Right lobe of liver (tissue), 6 donors: ENCODE measurements at regions not wholly inside any gene's neighbourhood (a gene's known extent, or its start where the extent isn't known, plus 50 kb on each side); places are given as distances from the start of the nearest gene placed in this dataset.

Experiments
- ATAC-seq, 4 donors: fragments of 200-7000 bp; cut with Tn5 transposase; one replicate each; pipeline ENCODE4 v1.9.1; 2020; ENCODE audit warnings: mild to moderate bottlenecking in 4 of 4, moderate library complexity in 4 of 4
- DNase-seq, 3 donors: peaks; one replicate each; pipeline ENCODE4 v3.0.0-alpha.2; 2020
- H3K27ac ChIP-seq, 3 donors: fragments of 200-600 bp; one replicate each; pipeline ENCODE4 v1.8.0; 2022
- H3K27me3 ChIP-seq, 2 donors: fragments of 200-600 bp; one replicate each; pipeline ENCODE4 v1.8.0; 2022
- H3K36me3 ChIP-seq, 4 donors: fragments of 200-600 bp; sonication (generic) in 1 of 4; one replicate each; pipeline versions ENCODE4 v1.5.1 to v1.8.0; 2017 to 2022; ENCODE audit warnings: control low read depth in 1 of 4
- H3K4me1 ChIP-seq, 4 donors: fragments of 200-600 bp; sonication (generic) in 1 of 4; one replicate each; pipeline versions ENCODE4 v1.5.1 to v1.8.0; 2017 to 2022; ENCODE audit warnings: control low read depth in 1 of 4
- H3K4me3 ChIP-seq, 3 donors: fragments of 200-600 bp; one replicate each; pipeline ENCODE4 v1.8.0; 2022
- H3K9me3 ChIP-seq, 4 donors: fragments of 200-600 bp; sonication (generic) in 1 of 4; one replicate each; pipeline versions ENCODE4 v1.5.1 to v1.8.0; 2017 to 2022; ENCODE audit warnings: control low read depth in 1 of 4
- CTCF ChIP-seq, 4 donors: fragments of 200-600 bp in 3 of 4; fragments of 450-650 bp in 1 of 4; IDR thresholded peaks; one replicate each; pipeline versions ENCODE4 v1.5.1 to v1.8.0; 2016 to 2022; ENCODE audit warnings: antibody characterized with exemption in 4 of 4, mild to moderate bottlenecking in 2 of 4
- POLR2A ChIP-seq: fragments of 450-650 bp; IDR thresholded peaks from one replicate; pipeline ENCODE4 v1.6.1; 2017; ENCODE audit warnings: antibody characterized with exemption, mild to moderate bottlenecking
- WGBS: methylation state at CpG from one replicate; pipeline ENCODE4 v1.1.6; 2018; ENCODE audit warnings: low coverage, low lambda C conversion rate; ENCODE audit not compliant: insufficient coverage; ENCODE audit errors: missing lambda C conversion rate; 5-methylcytosine and 5-hydroxymethylcytosine counted together
- intact Hi-C, 2 donors: fragments of 100-400 bp; cut with DNase I; formaldehyde crosslinking; loops; one replicate each; pipeline versions ENCODE4 v1.11.2 to v1.14.1; 2022
- donor health status: DM: no; HTN: yes; CAD: no.
- donor health status: DM: no; HTN: no; CAD: no.
- donor health status: DM: no; HTN: no; CAD: no.
- donor health status: DM: no; HTN: yes; CAD: no.
- donor health status: DM: no; HTN: yes; CAD: no.

- H3K27me3 ChIP-seq = no peaks in the 10 kb centered on the region
- TF ChIP-seq POLR2A (no peak), CTCF (IDR thresholded peaks at IDR 0.05) (peak in 1 of 4 donors; percentile 9)
- no peak overlapping the region for H3K4me3 ChIP-seq
- no peaks in the 10 kb centered on the region for H3K36me3 ChIP-seq
- H3K9me3 ChIP-seq = no peaks in the 10 kb centered on the region
- no peak for DNase-seq
- peak in 1 of 4 donors; percentile 16 for ATAC-seq
- no peak overlapping the region for H3K27ac ChIP-seq
- 36% methylated on average over 4 of the region's 4 CpGs for WGBS
- H3K4me1 ChIP-seq = no peaks in the 10 kb centered on the region
- intact Hi-C loops = no loop called here
Observed at GRCh38 chr17:72479113-72479512, 358.3 kb downstream of the SOX9 start.

DNA sequence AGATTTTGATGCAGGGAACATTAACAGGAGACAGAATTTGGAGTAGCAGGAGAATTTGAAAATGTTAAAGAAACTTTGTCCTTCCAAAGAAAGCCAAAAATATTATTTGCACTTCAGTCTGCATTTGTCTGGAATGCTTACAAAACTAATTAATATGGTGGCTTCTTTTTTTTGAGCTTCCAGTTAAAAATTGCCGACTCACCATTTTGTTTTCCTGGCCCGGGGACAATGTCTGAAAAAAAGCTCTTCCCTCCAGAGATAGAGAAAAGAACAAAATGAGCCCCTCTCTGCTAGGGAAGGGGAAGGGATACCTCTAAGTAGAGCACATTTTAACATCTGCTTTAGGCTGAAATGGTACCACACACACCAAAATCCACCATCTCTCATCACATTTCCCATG lies 360.8 kb downstream of the SOX9 start:
- no peak overlapping the region for H3K4me3 ChIP-seq
- WGBS = 48% methylated on average over 2 of the region's 2 CpGs

GRCh38 chr17:72485596-72485995 lies 364.8 kb downstream of the SOX9 start:
- 52% methylated on average over 4 of the region's 4 CpGs for WGBS
- intact Hi-C loops = no loop called here
- TF ChIP-seq CTCF (IDR thresholded peaks at IDR 0.05) = no peak
- no peak for TF ChIP-seq POLR2A
- Histone ChIP-seq H3K27ac (no peak overlapping the region), H3K4me1 (no peaks in the 10 kb centered on the region), H3K36me3 (no peaks in the 10 kb centered on the region), H3K9me3 (no peaks in the 10 kb centered on the region), H3K4me3 (no peak overlapping the region), H3K27me3 (no peaks in the 10 kb centered on the region)
- no peak for ATAC-seq
- no peak for DNase-seq

More for the DNA sequence above, 360.8 kb downstream of the SOX9 start:
- ATAC-seq = no peak
- Histone ChIP-seq H3K4me1 (no peaks in the 10 kb centered on the region), H3K27me3 (no peaks in the 10 kb centered on the region), H3K9me3 (no peaks in the 10 kb centered on the region), H3K36me3 (no peaks in the 10 kb centered on the region), H3K27ac (no peak overlapping the region)
- TF ChIP-seq CTCF (IDR thresholded peaks at IDR 0.05) (no peak), POLR2A (no peak)
- intact Hi-C loops = no loop called here
- no peak for DNase-seq

DNA sequence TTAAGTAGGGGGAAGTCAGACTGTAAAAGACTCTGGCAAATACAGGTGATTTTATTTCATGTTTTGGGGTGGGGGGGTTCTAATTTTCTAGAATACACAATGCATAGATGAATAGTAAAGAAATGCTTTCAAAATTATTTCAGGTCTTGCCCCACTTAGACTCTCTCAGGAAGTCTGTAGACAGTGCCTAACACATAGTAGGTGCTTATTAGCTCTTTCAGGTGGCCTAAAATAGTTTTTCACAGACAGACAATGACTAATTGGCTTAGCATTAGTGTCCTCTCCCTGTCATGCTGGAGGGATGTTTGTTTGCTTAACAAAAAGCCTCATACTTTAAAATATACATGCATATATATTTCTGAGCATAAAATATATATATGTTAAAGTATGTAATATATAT lies 366.0 kb downstream of the SOX9 start:
- DNase-seq = no peak

More for the DNA sequence above, 366.0 kb downstream of the SOX9 start:
- H3K27ac ChIP-seq = no peak overlapping the region
- no peaks in the 10 kb centered on the region for H3K9me3 ChIP-seq
- TF ChIP-seq POLR2A (no peak), CTCF (IDR thresholded peaks at IDR 0.05) (no peak)
- H3K27me3 ChIP-seq = no peaks in the 10 kb centered on the region
- H3K4me3 ChIP-seq = no peak overlapping the region
- intact Hi-C loops = no loop called here
- no peaks in the 10 kb centered on the region for H3K36me3 ChIP-seq
- no peak for ATAC-seq
- H3K4me1 ChIP-seq = no peaks in the 10 kb centered on the region
